HG03521 (cell line): ENCODE measurements at regions not wholly inside any gene's neighbourhood (a gene's known extent, or its start where the extent isn't known, plus 50 kb on each side); places are given as distances from the start of the nearest gene placed in this dataset.
"Not testable (repeated sequence)": the region's sequence is repeated elsewhere in the genome, so short reads cannot be mapped to it uniquely, and the experiment has no call there.

ENCODE experiments used
- ATAC-seq: cut with Tn5 transposase; IDR thresholded peaks from one replicate; pipeline ENCODE4 v1.9.1; 2021; ENCODE audit warnings: mild to moderate bottlenecking, moderate library complexity; ENCODE audit not compliant: unreplicated experiment

DNA sequence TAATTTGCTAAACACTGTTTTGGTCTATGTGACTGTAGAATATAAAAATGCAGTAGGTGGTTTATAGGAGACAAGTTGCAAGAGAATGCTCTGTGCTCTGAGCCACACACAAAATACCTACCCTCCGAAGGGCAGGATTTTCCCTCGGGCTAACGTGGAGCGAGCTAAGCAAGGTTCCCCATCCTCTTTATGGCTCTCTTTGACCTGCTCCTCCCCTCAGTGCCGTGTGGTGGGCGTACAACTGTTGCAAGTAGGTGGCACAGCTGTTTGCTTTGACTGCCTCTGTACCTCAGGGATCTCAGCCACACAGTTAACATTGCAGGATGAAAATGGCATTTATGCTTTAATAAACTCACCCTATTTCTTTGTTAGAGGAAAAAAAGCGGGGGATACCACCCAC, 339.1 kb downstream of the SATB1 start:
- ATAC-seq = no peak

DNA sequence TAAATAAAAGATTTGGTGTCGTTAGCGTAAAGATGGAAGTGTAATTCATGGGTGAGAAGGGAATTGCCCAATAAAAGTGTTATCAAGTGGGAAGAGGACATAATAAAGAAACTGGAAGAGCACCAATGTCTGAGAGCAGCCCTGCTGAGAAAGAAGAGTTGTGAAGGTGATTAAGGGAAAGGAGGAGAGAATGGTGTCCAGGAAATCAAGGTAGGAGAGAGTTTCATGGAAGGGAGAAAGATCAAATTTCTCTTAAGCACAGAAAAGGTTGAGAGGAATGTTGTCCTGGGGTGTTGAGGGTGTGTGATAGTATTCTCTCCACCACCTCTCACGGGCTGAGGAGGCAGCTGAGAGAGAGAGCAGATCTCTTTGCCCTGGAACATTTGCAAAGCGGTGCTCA, 339.7 kb downstream of the SATB1 start:
- no peak for ATAC-seq

DNA sequence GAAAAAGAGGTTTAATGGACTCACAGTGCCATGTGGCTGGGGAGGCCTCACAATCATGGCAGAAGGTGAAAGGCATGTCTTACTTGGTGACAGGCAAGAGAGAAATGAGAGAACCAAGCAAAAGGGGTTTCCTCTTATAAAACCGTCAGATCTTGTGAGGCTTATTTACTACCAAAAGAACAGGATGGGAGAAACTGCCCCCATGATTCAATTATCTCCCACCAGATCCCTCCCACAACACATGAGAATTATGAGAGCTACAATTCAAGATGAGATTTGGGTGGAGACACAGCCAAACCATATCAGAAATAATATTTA, 340.8 kb upstream of the TBC1D5 start:
- ATAC-seq = not testable (repeated sequence)

DNA sequence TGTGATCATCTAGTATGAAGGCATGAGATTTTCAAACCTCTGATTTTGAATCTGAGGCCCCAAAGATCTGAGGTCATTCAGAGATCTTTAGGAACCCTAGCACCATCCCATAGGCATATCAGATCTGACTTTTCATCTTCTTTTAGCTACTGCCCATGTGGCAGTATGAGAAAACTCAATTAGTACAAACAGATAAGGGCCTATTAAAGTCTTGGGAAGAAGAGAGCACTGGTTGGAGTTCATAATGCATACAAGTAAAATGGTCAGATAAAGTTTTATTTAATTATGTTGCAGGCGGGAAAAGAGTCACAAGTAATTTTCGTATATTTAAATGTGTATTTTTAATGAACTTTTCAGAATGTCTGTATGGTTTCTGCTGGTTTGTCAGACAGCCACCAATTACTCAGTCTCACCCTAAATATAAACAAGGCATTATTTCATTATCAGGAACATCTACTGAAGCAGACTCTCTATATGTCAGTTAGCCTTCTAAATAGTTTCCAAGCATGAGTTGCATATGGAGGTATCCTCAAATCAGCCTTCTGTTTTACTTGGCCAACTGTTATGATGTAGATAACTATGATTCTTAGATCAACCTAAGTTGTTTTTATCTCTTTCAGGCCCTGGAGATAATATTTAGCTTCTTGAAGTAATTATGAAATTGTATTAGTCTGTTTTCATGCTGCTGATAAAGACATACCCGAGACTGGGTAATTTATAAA, 340.3 kb upstream of the TBC1D5 start:
- ATAC-seq = no peak

DNA sequence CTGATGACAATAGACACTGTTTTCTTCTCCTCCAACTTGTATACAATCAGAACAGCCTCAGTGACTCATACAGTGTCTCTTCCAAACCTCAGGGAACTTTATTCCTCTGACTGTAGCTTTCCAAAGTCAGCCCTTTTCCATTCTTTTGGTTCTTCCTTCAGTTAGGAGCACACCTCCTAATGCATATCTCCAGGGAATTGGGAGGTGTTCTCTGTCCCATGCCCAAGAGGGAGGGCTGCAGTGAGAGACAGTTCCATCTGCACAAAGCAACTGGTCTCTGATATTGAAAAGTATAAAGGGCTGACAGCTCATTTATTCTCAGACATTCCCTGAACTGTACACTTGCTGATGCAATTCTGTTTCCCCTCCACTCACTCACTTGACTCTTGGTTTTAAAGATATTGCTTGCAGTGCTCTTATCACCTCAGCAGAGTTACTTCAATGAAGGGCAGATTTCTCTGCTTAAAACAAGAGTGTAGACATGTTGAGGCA, 337.8 kb upstream of the TBC1D5 start:
- no peak for ATAC-seq

DNA sequence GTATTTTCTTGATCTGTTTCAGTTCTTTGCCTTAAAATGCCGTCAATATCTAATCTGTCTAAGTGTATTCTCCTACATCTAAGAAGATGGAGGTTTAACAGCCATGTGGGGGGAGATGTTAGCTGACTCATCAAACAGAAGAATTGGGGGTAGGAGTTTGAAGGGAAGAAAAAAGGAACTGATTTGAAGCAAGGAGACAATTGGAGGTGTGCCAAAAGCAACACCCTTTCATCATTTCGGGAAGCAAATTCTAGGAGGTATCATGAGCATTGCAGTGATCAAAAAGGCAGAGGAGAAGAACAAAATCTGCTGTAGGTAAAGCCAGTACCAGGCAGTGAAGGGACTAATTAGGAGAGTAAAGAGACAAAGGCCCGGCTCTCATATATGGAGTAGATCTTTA, 337.3 kb upstream of the TBC1D5 start:
- ATAC-seq = no peak

DNA sequence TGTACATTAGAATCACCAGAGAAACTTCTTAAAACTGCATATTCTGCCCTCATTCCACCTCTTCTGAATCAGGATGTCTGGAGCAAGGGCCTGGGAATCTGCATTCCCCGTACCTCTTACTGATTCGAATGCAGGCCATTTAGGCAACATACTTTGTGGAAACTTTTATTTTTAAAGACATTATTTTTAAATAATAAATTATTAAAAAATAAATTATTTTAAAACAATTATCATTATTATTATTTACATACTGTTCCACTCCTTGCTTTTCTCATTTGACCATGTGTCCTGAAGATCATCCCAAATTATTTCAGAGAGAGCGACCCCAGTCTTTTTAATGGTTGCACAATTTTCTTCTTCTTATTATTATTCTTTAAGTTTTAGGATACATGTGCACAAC, 336.6 kb upstream of the TBC1D5 start:
- ATAC-seq = no peak

DNA sequence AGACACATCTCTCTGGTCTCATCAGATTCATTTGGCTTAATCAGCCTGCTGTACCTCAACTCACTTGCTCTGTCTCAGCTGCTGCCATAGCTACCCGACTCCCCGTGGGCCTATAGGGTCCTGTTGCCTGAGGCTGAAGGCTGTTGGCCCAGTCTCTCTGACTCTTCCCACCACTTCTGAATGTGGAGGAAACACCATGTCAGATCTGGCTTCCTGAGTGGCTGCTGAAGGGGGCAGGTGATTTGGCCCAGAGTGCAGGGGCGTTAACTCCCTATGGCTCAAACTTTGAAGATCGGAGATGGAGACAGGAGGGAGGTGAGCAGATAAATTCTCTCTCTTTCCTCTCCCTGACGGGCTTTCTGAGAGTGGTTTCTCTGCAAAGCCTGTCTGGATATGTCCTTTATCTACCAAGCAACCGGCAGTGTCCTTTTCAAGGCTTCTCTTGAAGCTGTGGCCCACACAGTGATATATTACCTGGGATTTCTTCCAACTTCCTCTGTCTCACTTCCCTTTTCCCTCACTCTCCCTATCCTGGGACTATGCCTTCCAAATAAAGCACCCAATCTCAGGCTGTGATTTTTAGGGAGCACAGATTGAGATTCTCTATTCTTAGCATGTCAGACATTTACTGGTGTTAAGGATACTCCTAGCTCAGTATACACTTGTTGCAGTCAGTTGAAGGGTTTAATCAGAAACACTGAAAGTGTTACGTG, 334.9 kb upstream of the TBC1D5 start:
- no peak for ATAC-seq

DNA sequence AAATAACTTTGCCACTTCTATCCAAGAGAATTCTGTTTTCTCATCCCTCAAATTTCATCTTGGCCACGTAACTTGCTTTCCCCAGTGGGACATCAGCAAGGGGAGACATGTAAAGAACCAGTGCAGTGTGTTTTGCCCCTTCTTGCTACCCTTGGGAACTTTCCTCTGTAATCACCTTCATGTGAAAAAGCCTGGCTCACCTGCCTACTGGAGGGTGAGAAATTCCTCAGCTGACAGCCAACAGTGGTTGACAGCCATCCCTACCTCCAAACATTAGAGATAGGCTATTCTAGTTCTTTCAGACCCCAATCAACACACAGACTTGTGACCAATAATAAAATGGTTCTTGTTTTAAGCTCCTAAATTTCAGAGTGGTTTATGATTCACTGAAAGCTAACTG, 333.9 kb upstream of the TBC1D5 start:
- no peak for ATAC-seq

DNA sequence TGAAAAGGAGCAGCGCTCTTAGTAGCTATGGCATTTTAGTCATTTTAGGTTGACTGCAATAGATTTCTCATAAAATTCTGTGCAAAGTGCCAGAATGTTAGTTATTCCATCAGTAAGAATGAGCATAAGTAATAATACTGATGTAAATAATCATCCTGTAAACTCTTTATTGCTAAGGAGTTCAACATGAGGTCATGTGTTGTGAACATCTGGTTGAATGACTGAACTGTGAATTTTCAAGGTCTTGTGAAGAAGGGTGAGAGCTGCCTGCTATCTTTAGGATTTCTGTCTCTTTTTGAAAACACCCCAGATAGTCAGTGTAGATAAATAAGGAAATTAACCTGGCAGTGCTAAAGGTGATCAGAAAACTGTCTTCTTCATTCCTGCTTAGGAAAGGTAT, 333.4 kb upstream of the TBC1D5 start:
- no peak for ATAC-seq

DNA sequence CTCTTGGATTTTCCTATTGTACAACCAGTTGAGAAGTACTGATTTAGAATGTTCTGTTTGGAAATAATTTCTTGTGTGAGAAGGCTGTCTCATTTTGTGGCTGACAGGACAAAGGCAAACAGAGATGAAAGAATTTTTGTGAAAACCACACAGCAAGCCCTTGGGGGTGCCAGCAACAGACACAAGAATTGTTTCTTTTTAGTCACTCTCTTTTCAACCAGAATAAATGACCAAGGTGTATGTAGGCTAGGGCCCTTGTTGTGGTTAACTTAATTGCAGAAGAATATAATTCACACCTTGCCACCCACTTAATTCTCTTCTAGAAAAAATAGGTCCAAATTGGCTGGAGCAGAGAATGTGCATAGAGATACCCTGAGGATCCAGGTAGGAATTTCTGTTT, 329.4 kb upstream of the TBC1D5 start:
- ATAC-seq = no peak

DNA sequence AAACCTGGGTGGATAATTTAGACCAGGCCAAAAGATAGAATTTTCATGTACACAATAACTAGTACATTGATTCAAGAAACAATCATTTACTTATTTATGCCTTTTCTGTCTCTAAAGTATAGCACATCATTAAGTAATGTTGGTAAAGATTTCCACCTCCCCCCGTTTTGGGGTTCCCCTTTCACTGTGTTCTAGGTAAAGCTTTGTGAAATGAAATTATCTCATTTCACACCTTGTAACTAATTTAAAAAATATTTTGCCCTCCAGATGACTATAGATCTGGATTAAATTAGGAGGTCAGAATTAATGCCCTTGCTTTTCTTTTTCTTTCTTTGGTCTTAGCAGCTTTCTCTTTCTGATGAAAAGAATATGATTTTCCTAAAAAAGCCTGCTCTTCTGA, 328.5 kb upstream of the TBC1D5 start:
- no peak for ATAC-seq

DNA sequence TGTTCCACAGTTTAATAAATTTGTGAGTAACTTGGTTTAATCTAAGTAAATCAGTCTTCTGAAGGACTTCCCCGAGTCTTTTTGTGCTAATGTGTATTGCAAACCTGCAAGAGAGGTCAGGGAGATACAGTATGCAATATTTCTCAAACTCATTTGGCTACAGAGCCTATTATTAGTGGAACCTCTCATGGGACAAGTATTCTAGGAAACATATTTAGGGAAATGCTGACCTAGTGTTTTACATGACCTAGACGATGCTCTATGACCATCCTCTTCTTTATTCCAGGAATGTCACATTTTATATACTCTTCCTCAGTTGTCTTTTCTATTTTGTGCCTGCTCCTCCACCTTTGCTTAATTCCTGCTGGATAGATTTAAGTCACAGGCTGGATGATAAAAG, 327.8 kb upstream of the TBC1D5 start:
- ATAC-seq = no peak

DNA sequence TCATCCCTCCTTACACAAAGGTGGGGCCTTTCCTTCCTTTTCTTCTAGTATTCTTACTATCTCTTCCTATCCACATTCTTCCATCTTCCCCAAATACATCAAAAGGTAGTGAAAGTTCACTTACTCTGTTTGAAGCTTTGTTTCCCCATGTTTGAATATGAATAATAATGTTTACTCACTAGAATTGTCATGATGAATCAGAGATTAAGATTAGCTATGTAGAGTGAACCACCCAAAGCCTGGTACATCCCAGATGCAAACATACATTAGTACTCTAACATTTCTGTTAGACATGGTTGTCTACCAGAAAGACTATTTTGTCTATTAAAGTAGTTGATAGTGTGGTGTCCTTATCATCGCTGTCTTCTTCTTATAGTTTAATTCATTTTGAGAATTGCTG, 327.1 kb upstream of the TBC1D5 start:
- no peak for ATAC-seq

DNA sequence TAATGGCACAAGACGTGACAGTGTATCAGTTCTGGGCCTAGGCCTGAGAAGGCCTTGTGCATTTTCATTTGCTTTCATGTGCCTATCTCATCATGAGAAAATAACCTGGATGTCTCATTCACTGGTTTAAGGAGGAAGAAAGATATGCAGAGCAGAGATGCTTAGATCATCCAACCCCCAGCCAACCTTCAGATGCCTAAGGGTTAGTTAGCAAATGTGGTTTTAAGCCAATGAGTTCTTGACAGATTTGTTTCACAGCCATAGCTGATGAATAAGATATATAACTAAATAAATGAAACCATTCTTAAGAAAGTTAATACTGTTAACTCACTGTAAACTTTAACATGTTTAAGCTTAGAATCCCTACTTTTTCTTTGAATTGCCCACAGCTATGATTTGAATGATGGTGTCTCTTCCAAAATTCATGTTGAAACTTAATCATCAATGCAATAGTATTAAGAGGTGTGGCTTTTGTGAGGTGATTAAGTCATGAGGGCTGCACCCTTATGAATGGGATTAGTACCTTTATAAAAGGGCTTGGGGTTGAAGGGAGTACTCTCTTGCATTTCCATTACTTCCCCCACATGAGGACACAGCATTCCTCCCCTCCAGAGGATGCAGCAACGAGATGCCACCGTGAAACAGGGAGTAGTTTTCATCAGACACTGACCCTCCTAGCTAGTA, 324.6 kb upstream of the TBC1D5 start:
- ATAC-seq = no peak

DNA sequence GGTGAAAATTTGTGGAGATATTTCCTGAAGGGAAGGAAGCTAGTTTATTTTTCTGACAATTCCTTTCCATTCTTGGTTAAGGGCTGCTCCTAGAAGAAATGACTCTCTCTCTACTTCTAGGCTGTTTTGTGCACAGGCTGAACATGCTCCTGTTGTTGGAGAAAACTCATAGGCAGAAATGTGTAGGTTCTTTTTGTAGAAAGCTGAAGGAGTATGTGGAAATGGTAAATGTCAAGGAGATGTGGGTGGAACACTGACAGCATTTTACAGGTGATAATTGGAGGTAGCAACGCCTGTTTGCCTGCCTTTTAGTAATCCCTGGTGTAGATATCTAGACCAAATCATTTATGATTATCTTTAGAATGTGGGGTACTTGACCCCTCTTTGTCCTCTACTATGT, 322.2 kb upstream of the TBC1D5 start:
- no peak for ATAC-seq

DNA sequence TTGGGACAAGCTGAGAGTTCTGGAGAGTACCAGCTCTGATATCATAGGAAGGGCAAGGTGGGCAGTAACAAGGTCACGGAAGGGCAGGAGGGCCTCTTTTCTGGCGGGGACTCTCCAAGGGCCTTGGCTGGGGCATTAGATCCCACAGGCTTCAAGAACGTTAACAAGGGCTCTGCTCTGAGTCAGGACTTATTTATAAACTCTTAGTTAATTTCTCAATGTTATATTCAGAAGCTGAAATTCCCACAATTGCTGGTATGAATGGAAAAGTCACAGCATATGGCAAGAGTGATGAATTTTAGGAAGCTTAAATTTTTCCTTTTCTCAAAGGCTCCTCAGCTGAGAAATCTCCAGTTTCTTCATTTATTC, 320.2 kb upstream of the TBC1D5 start:
- no peak for ATAC-seq

DNA sequence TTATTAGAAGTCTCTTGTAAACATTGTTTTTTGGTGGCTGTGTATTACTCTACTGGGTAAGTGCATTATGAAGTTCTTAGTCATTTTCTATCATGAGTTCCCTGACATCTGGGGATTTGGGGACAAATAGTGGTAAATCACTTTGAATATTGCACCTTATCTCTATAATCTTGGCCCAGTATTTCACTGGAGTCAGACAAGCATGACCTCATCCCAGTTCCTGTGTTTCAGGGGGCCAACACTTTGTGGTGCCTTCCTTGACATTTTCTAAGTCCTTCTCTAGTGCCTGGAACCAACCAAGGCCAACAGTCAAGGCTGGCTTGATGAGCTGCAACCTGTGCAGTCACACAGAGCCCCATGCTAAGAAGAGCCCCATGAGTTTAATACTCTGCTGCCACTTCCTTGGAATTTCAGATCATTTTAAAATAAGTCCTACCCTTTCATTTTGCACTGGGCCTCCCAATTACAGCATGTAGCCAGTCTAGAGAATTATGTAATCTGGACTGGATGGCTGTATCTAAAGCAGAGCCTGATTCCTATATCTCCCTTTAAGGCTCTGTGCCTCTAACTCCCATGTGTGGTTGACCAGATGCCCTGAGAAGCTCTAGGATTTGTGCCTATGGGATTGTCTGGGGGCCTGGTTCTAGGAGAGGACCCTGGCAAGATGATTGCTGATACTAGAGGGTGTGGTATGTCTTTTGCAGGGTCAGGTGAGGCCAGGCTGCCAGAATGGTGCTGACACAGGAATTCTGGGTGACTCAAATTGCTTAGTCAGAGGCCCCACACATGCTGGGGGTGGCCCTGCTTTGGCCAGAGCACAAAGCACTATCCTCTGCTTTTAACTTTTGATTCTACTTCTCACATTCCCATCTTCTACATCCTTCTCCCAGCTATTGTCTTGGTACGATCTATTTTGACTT, 319.6 kb upstream of the TBC1D5 start:
- ATAC-seq = no peak

DNA sequence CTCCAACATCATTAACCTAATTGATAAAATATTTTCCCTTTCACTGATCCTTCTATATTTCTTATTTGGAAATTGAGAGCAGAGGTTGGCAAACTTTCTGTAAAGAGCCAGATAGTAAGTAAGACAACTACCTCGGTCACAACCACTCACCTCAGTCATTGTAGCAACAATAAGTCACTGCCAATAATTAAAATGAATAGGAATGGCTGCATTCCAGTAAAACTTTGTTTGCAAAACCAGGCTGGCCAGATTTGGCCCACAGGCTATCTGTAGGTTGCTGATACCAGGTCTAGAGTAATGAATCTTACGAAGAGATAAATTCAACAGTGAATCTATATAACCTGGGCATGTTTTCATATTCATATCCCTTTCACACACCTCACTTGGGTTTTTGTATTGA, 316.2 kb upstream of the TBC1D5 start:
- no peak for ATAC-seq

DNA sequence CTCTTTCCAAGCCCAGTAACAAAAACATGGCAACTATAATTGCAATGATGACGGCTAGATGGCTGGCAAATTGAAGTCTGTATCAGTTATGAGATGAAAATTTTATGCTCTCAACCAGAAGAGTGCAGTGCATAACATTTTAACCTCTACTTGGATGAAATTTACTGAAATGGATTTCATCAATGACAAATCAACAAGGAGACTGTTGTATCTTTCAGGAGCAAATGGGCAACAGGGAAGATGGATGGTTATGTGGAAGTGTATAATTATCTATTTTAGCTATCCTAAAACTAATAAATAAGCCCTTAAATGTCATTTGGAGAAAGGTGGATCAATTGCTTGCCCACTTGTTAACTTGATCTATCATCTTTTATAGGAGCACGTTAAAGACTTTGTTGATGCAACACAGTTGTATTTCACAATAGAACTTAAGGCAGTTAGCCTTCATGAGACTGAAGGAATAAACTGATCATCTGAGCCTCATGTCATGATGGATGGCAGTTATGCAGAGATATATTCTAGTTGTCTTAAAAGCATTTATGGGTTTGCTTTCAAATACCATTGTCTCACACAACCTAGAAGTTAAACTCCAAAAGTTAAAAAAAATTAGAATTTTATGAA, 315.1 kb upstream of the TBC1D5 start:
- ATAC-seq = no peak

DNA sequence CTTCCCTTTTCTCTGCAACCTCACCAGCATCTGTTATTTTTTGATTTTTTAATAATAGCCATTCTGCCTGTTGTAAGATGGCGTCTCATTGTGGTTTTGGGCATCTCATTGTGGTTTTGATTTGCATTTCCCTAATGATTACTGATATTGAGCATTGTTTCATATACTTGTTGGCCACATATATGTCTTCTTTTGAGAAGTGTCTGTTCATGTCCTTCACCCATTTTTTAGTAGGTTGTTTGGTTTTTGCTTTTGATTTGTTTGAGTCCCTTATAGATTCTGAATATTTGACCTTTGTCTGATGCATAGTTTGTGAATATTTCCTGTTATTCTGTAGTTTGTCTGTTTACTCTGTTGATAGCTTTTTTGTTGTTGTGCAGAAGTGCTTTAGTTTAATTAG, 312.2 kb upstream of the TBC1D5 start:
- no peak for ATAC-seq
